Heart left ventricle (tissue), 13 donors: ENCODE measurements at regions not wholly inside any gene's neighbourhood (a gene's known extent, or its start where the extent isn't known, plus 50 kb on each side); places are given as distances from the start of the nearest gene placed in this dataset.

ENCODE experiments used
- CTCF ChIP-seq, 12 donors: fragments of 200-600 bp; sonication (generic) in 4 of 12; IDR thresholded peaks; one replicate each; pipeline versions ENCODE4 v1.5.0 to v1.8.0; 2018 to 2022; ENCODE audit warnings: antibody characterized with exemption in 12 of 12, mild to moderate bottlenecking in 5 of 12
- POLR2A ChIP-seq, 2 donors: fragments of 450-650 bp; IDR thresholded peaks; one replicate each; pipeline ENCODE4 v1.6.1; 2017; ENCODE audit warnings: antibody characterized with exemption in 2 of 2, mild to moderate bottlenecking in 2 of 2, moderate library complexity in 2 of 2
- donor health status: ischemic (EF 13 %, LVEDD 7.1; RV severe dilation, severe dysfunction).
- donor health status: DM: no; HTN: yes; CAD: no.
- donor health status: DM: no; HTN: no; CAD: no.
- donor health status: ischemic (EF 25% LVEDD 6.9; RV normal size, moderate dysfunction).
- donor health status: ischemic (EF 25% LVEDD 5.7; RV mildly dilated, moderate dysfunction).
- donor health status: ischemic (EF 35%, LVEDD 5.7; RV mildly dilated, moderate dysfunction).
- donor health status: nonischemic (EF 11% LVEDD 7.7; RV severe dilation, severe dysfunction).
- donor health status: DM: yes; HTN: yes; CAD: no.
- donor health status: PGD.
- donor health status: ischemic (EF 29% LVEDD 5.4; RV normal size, mild dysfunction).
- donor health status: nonischemic (EF 23%, LVEDD 6.1; RV moderate dilation, normal function).

- TF ChIP-seq CTCF (IDR thresholded peaks at IDR 0.05) (no peak), POLR2A (IDR thresholded peaks at IDR 0.05) (no peak)
Measured at GRCh38 chr16:11406177-11406560, 60.9 kb downstream of the RMI2 start.
